ENCODE measurements at regions not wholly inside any gene's neighbourhood (a gene's known extent, or its start where the extent isn't known, plus 50 kb on each side); places are given as distances from the start of the nearest gene placed in this dataset.

- H3K9me2 ChIP-seq (ENCODE audit: insufficient read depth, low read length), result no peaks in the 10 kb centered on the region
- H3K9me3 ChIP-seq (ENCODE audit: low read length), result no peaks in the 10 kb centered on the region
- TF ChIP-seq CTCF (conservative IDR thresholded peaks at IDR 0.05; ENCODE audit: low read length) (no peak), EZH2phosphoT487 (IDR thresholded peaks at IDR 0.05; ENCODE audit: borderline replicate concordance, low read depth, low read length) (no peak)
- intact Hi-C loops (cut with micrococcal nuclease; ENCODE audit: unreplicated experiment), result no loop called here
- H4K20me1 ChIP-seq (ENCODE audit: insufficient read depth, low read length), result no peaks in the 10 kb centered on the region
- no peaks in the 10 kb centered on the region for H3K79me2 ChIP-seq (ENCODE audit: insufficient read depth, low read depth, low read length)
- no peak overlapping the region for H3K4me3 ChIP-seq (ENCODE audit: low read depth, low read length, poor library complexity, severe bottlenecking)
- H2AFZ ChIP-seq (ENCODE audit: low read length), result no peak overlapping the region
- CTCF ChIA-PET (ENCODE audit: unreplicated experiment), result no interaction called here
- no peak overlapping the region for H3K4me2 ChIP-seq (ENCODE audit: low read length)
- no peaks in the 10 kb centered on the region for H3K36me3 ChIP-seq (ENCODE audit: insufficient read depth, low read length)
- POLR2A ChIA-PET, result interaction anchor here (0.6 to 1.4 kb wide), 4 partner anchors 10 to 439 kb away, joined by 3 to 5 read pairs (median 4); no protein-coding TSS in a partner anchor
- no peaks in the 10 kb centered on the region for H3K4me1 ChIP-seq (ENCODE audit: insufficient read depth, low read length, poor library complexity, severe bottlenecking)
- H3K27ac ChIP-seq (ENCODE audit: low read depth, low read length, poor library complexity, severe bottlenecking), result no peak overlapping the region
- BruUV-seq (replicated peaks), result no TSS peak
- no peak for DNase-seq (ENCODE audit: low spot score)
These were observed 264.5 kb upstream of the PRR16 start for GRCh38 chr5:120199559-120199958.

- Histone ChIP-seq H3K79me2 (ENCODE audit: insufficient read depth, low read depth, low read length) (no peaks in the 10 kb centered on the region), H3K4me2 (ENCODE audit: low read length) (no peak overlapping the region), H3K4me3 (ENCODE audit: low read depth, low read length, poor library complexity, severe bottlenecking) (no peak overlapping the region), H3K9me2 (ENCODE audit: insufficient read depth, low read length) (no peaks in the 10 kb centered on the region), H3K36me3 (ENCODE audit: insufficient read depth, low read length) (no peaks in the 10 kb centered on the region), H4K20me1 (ENCODE audit: insufficient read depth, low read length) (no peaks in the 10 kb centered on the region), H3K4me1 (ENCODE audit: insufficient read depth, low read length, poor library complexity, severe bottlenecking) (no peaks in the 10 kb centered on the region), H3K27ac (ENCODE audit: low read depth, low read length, poor library complexity, severe bottlenecking) (no peak overlapping the region), H2AFZ (ENCODE audit: low read length) (no peak overlapping the region), H3K9me3 (ENCODE audit: low read length) (no peaks in the 10 kb centered on the region)
- CTCF ChIA-PET (ENCODE audit: unreplicated experiment), result no interaction called here
- no peak for DNase-seq (ENCODE audit: low spot score)
- BruUV-seq (replicated peaks), result no TSS peak
- intact Hi-C loops (cut with micrococcal nuclease; ENCODE audit: unreplicated experiment), result no loop called here
- no peak for TF ChIP-seq CTCF (conservative IDR thresholded peaks at IDR 0.05; ENCODE audit: low read length)
- TF ChIP-seq EZH2phosphoT487 (IDR thresholded peaks at IDR 0.05; ENCODE audit: borderline replicate concordance, low read depth, low read length), result no peak
- POLR2A ChIA-PET, result no interaction called here
These were observed 257.0 kb upstream of the PRR16 start for GRCh38 chr5:120207129-120207528.

GRCh38 chr5:120217001-120217400, 247.1 kb upstream of the PRR16 start:
- H2AFZ ChIP-seq (ENCODE audit: low read length), result no peak overlapping the region
- ChIA-PET POLR2A (no interaction called here), CTCF (ENCODE audit: unreplicated experiment) (no interaction called here)
- no peaks in the 10 kb centered on the region for H3K79me2 ChIP-seq (ENCODE audit: insufficient read depth, low read depth, low read length)
- H4K20me1 ChIP-seq (ENCODE audit: insufficient read depth, low read length), result no peaks in the 10 kb centered on the region
- no peak overlapping the region for H3K4me3 ChIP-seq (ENCODE audit: low read depth, low read length, poor library complexity, severe bottlenecking)
- no peaks in the 10 kb centered on the region for H3K36me3 ChIP-seq (ENCODE audit: insufficient read depth, low read length)
- no peak overlapping the region for H3K4me2 ChIP-seq (ENCODE audit: low read length)
- DNase-seq (ENCODE audit: low spot score), result no peak
- H3K9me3 ChIP-seq (ENCODE audit: low read length), result no peaks in the 10 kb centered on the region
- H3K9me2 ChIP-seq (ENCODE audit: insufficient read depth, low read length), result no peaks in the 10 kb centered on the region
- H3K27ac ChIP-seq (ENCODE audit: low read depth, low read length, poor library complexity, severe bottlenecking), result no peak overlapping the region
- BruUV-seq (replicated peaks), result no TSS peak
- no peaks in the 10 kb centered on the region for H3K4me1 ChIP-seq (ENCODE audit: insufficient read depth, low read length, poor library complexity, severe bottlenecking)
- intact Hi-C loops (cut with micrococcal nuclease; ENCODE audit: unreplicated experiment), result no loop called here
- TF ChIP-seq CTCF (conservative IDR thresholded peaks at IDR 0.05; ENCODE audit: low read length), result no peak
- TF ChIP-seq EZH2phosphoT487 (IDR thresholded peaks at IDR 0.05; ENCODE audit: borderline replicate concordance, low read depth, low read length), result no peak

All from OCI-LY7 (cell line).